H1 (cell line): ENCODE measurements at regions not wholly inside any gene's neighbourhood (a gene's known extent, or its start where the extent isn't known, plus 50 kb on each side); places are given as distances from the start of the nearest gene placed in this dataset.

Experiments used
- CTCF ChIA-PET: fragments of 300-600 bp; sonication (Branson Sonifier 250); formaldehyde crosslinking; loops from one replicate; lab custom pipeline; 2021; ENCODE audit not compliant: partially characterized antibody; lab: Charles Lee
- POLR2A ChIA-PET: fragments of 300-600 bp; sonication (Branson Sonifier 250); formaldehyde crosslinking; loops from one replicate; lab custom pipeline; 2021; ENCODE audit warnings: inconsistent platforms; ENCODE audit not compliant: partially characterized antibody; lab: Charles Lee
- DNase-seq, 2 experiments: peaks; one replicate each; pipeline versions ENCODE4 v3.0.0 to v3.0.0-alpha.2; 2010 to 2022; ENCODE audit warnings: low spot score in 2 of 2, low read depth in 1 of 2, mixed read lengths in 1 of 2
- FAIRE-seq: peaks from 2 replicates; lab custom pipeline; 2011; peaks lifted over from hg19 to GRCh38; lab: Jason Lieb, UNC
- H2AFZ ChIP-seq: 2 replicates; pipeline ENCODE4 v1.8.1; 2012; ENCODE audit warnings: low read length, inconsistent platforms
- H2AK5ac ChIP-seq: 2 replicates; pipeline ENCODE4 v1.6.1; 2013; ENCODE audit warnings: low read depth, low read length
- H2BK120ac ChIP-seq: replicated peaks from 2 replicates; pipeline ENCODE3; 2013; ENCODE audit warnings: low read depth, low read length, inconsistent platforms
- H2BK12ac ChIP-seq: 2 replicates; pipeline ENCODE4 v1.6.1; 2013; ENCODE audit warnings: low read depth, low read length
- H2BK15ac ChIP-seq: 2 replicates; pipeline ENCODE4 v1.6.1; 2013; ENCODE audit warnings: low read length
- H2BK20ac ChIP-seq: 2 replicates; pipeline ENCODE4 v1.6.1; 2013; ENCODE audit warnings: low read length
- H2BK5ac ChIP-seq: 2 replicates; pipeline ENCODE4 v1.6.1; 2013; ENCODE audit warnings: low read depth, low read length
- H3K14ac ChIP-seq: 2 replicates; pipeline ENCODE4 v1.6.1; 2013; ENCODE audit warnings: inconsistent platforms; ENCODE audit not compliant: insufficient read length
- H3K18ac ChIP-seq: 2 replicates; pipeline ENCODE4 v1.6.1; 2013; ENCODE audit warnings: low read length; ENCODE audit errors: extremely low read depth
- H3K23ac ChIP-seq: 2 replicates; pipeline ENCODE4 v1.6.1; 2013; ENCODE audit warnings: inconsistent platforms; ENCODE audit not compliant: insufficient read length
- H3K23me2 ChIP-seq: 2 replicates; pipeline ENCODE4 v1.6.1; 2013; ENCODE audit warnings: low read depth, low read length
- H3K27ac ChIP-seq: 2 replicates; pipeline ENCODE4 v1.6.1; 2011; ENCODE audit warnings: low read depth, low read length, inconsistent platforms
- H3K27me3 ChIP-seq, 4 experiments: replicated peaks in 1 of 4; 1 replicate in 1 of 4; 2 replicates in 3 of 4; pipeline versions ENCODE4 v1.6.1 to v1.8.1; 2011 to 2013; ENCODE audit warnings: low read length in 3 of 4, mild to moderate bottlenecking in 3 of 4, inconsistent platforms in 2 of 4, mixed read lengths in 2 of 4, moderate library complexity in 1 of 4; ENCODE audit not compliant: control insufficient read depth in 3 of 4, insufficient read depth in 3 of 4; ENCODE audit errors: extremely low read depth in 1 of 4
- H3K36me3 ChIP-seq, 4 experiments: 2 replicates each; pipeline versions ENCODE4 v1.6.1 to v1.8.1; 2011 to 2013; ENCODE audit warnings: mild to moderate bottlenecking in 4 of 4, low read length in 3 of 4, moderate library complexity in 2 of 4, control low read depth in 1 of 4, inconsistent platforms in 1 of 4; ENCODE audit not compliant: insufficient read depth in 4 of 4, control insufficient read depth in 2 of 4
- H3K4ac ChIP-seq: replicated peaks from 2 replicates; pipeline ENCODE3; 2013; ENCODE audit warnings: low read length, low read depth, mixed read lengths, inconsistent platforms; ENCODE audit not compliant: insufficient read length
- H3K4me1 ChIP-seq, 4 experiments: replicated peaks in 1 of 4; 1 replicate in 1 of 4; 2 replicates in 3 of 4; pipeline versions ENCODE4 v1.6.1 to v1.8.1; 2011 to 2013; ENCODE audit warnings: low read length in 3 of 4, inconsistent platforms in 2 of 4, mixed read lengths in 1 of 4; ENCODE audit not compliant: insufficient read depth in 4 of 4, control insufficient read depth in 3 of 4
- H3K4me2 ChIP-seq, 2 experiments: 2 replicates each; pipeline versions ENCODE4 v1.6.1 to v1.8.1; 2011 to 2013; ENCODE audit warnings: low read depth in 2 of 2, low read length in 2 of 2, control low read depth in 1 of 2, inconsistent platforms in 1 of 2, mild to moderate bottlenecking in 1 of 2; ENCODE audit not compliant: insufficient read depth in 1 of 2
- H3K4me3 ChIP-seq, 4 experiments: fragments of 200-600, 300-600 bp in 1 of 4; sonication (generic), shearing (Covaris generic), sonication (Bioruptor Twin) in 1 of 4; 2 replicates each; pipeline versions ENCODE4 v1.5.1 to v1.8.1; 2011 to 2016; ENCODE audit warnings: low read length in 4 of 4, low read depth in 3 of 4, control low read depth in 2 of 4, inconsistent platforms in 2 of 4, mild to moderate bottlenecking in 2 of 4, mixed read lengths in 1 of 4, moderate library complexity in 1 of 4; ENCODE audit not compliant: insufficient read depth in 2 of 4; ENCODE audit errors: extremely low read depth in 1 of 4
- H3K56ac ChIP-seq: replicated peaks from 2 replicates; pipeline ENCODE3; 2013; ENCODE audit warnings: low read depth, mild to moderate bottlenecking, mixed read lengths, low read length, inconsistent platforms; ENCODE audit not compliant: insufficient read length
- H3K79me1 ChIP-seq: 2 replicates; pipeline ENCODE4 v1.6.1; 2013; ENCODE audit warnings: low read depth, low read length, control low read depth
- H3K79me2 ChIP-seq, 2 experiments: 2 replicates each; pipeline versions ENCODE4 v1.6.1 to v1.8.1; 2012 to 2013; ENCODE audit warnings: low read length in 2 of 2, mild to moderate bottlenecking in 2 of 2, inconsistent platforms in 1 of 2; ENCODE audit not compliant: insufficient read depth in 2 of 2, control insufficient read depth in 1 of 2
- H3K9ac ChIP-seq, 4 experiments: replicated peaks in 1 of 4; 1 replicate in 1 of 4; 2 replicates in 3 of 4; pipeline versions ENCODE4 v1.6.1 to v1.8.1; 2011 to 2013; ENCODE audit warnings: low read depth in 3 of 4, low read length in 3 of 4, control low read depth in 2 of 4, mild to moderate bottlenecking in 2 of 4, moderate library complexity in 2 of 4, inconsistent platforms in 1 of 4; ENCODE audit errors: extremely low read depth in 1 of 4
- H3K9me3 ChIP-seq, 2 experiments: 2 replicates each; pipeline versions ENCODE4 v1.6.1 to v1.8.1; 2012 to 2013; ENCODE audit warnings: mild to moderate bottlenecking in 2 of 2, moderate library complexity in 2 of 2, control low read depth in 1 of 2, inconsistent platforms in 1 of 2, low read depth in 1 of 2, low read length in 1 of 2, mixed read lengths in 1 of 2; ENCODE audit not compliant: insufficient read depth in 2 of 2
- H4K20me1 ChIP-seq, 2 experiments: replicated peaks in 1 of 2; 2 replicates each; pipeline versions ENCODE3 to v1.8.1; 2011 to 2013; ENCODE audit warnings: inconsistent platforms in 2 of 2, low read length in 2 of 2, mild to moderate bottlenecking in 1 of 2; ENCODE audit not compliant: insufficient read depth in 2 of 2, control insufficient read depth in 1 of 2
- H4K5ac ChIP-seq: 2 replicates; pipeline ENCODE4 v1.6.1; 2013; ENCODE audit warnings: low read length, low read depth, mixed read lengths, inconsistent platforms; ENCODE audit not compliant: insufficient read length
- H4K8ac ChIP-seq: 2 replicates; pipeline ENCODE4 v1.8.0; 2013; ENCODE audit warnings: mild to moderate bottlenecking, moderate library complexity, low read length, inconsistent platforms; ENCODE audit not compliant: insufficient read depth; ENCODE audit errors: extremely low read depth
- H4K91ac ChIP-seq: replicated peaks from 2 replicates; pipeline ENCODE3; 2013; ENCODE audit warnings: low read length, mixed read lengths, inconsistent platforms; ENCODE audit not compliant: insufficient read length
- BCL11A ChIP-seq, 2 experiments: IDR thresholded peaks; one replicate each; pipeline ENCODE4 v1.6.1; 2011; ENCODE audit warnings: low read depth in 2 of 2, low read length in 2 of 2, mild to moderate bottlenecking in 2 of 2
- EP300 ChIP-seq, 2 experiments: IDR thresholded peaks; 1 replicate in 1 of 2; 2 replicates in 1 of 2; pipeline ENCODE4 v1.6.1; 2011 to 2012; ENCODE audit warnings: low read depth in 2 of 2, low read length in 2 of 2, mild to moderate bottlenecking in 2 of 2, borderline replicate concordance in 1 of 2, inconsistent platforms in 1 of 2, moderate library complexity in 1 of 2
- GABPA ChIP-seq: IDR thresholded peaks from 2 replicates; pipeline ENCODE4 v1.6.1; 2011; ENCODE audit warnings: mild to moderate bottlenecking, low read length, moderate library complexity, borderline replicate concordance; ENCODE audit not compliant: insufficient read depth
- KDM4A ChIP-seq: IDR thresholded peaks from one replicate; pipeline ENCODE4 v1.7.1; 2012; ENCODE audit warnings: low read depth, mild to moderate bottlenecking, moderate library complexity, low read length, inconsistent platforms; ENCODE audit not compliant: severe bottlenecking
- MAX ChIP-seq: IDR thresholded peaks from 2 replicates; pipeline ENCODE4 v1.6.1; 2012; ENCODE audit warnings: inconsistent platforms
- RBBP5 ChIP-seq: IDR thresholded peaks from 2 replicates; pipeline ENCODE4 v1.7.1; 2012; ENCODE audit warnings: low read depth, mild to moderate bottlenecking, inconsistent platforms, low read length, moderate library complexity, borderline replicate concordance
- SP4 ChIP-seq: IDR thresholded peaks from 2 replicates; pipeline ENCODE4 v1.6.1; 2012; ENCODE audit warnings: low read length, inconsistent platforms
- SUZ12 ChIP-seq: fragments of 200-600 bp; sonication (generic); IDR thresholded peaks from 2 replicates; pipeline ENCODE4 v1.6.1; 2012; ENCODE audit warnings: mild to moderate bottlenecking, inconsistent platforms, low read length, moderate library complexity, mixed read lengths
- TAF1 ChIP-seq: IDR thresholded peaks from 2 replicates; pipeline ENCODE4 v1.6.1; 2011; ENCODE audit warnings: mild to moderate bottlenecking, low read depth, low read length
- WGBS, 2 experiments: shearing (Covaris generic) in 1 of 2; methylation state at CpG; one replicate each; pipeline versions ENCODE4 v1.1.6 to v1.1.7; 2013 to 2015; ENCODE audit warnings: low lambda C conversion rate in 2 of 2, mixed read lengths in 2 of 2, inconsistent platforms in 1 of 2, low coverage in 1 of 2, missing lambda C conversion rate in 1 of 2; ENCODE audit not compliant: insufficient replicate concordance in 2 of 2, insufficient coverage in 1 of 2, insufficient read length in 1 of 2; ENCODE audit errors: extremely low coverage in 1 of 2, missing lambda C conversion rate in 1 of 2; 5-methylcytosine and 5-hydroxymethylcytosine counted together

GRCh38 chr10:8295311-8295710, 240.8 kb downstream of the GATA3 start:
- Histone ChIP-seq H3K36me3 (no peaks in the 10 kb centered on the region), H3K4me3 (no peak overlapping the region), H3K4me1 (peaks cover 0 to 3% (median 0%) of the 10 kb centered on the region in 4 experiments; a peak in 3 of 7 replicates), H3K9ac (no peak overlapping the region), H2BK20ac (no peak overlapping the region; the same call in 1 of the 2 replicates), H2BK12ac (0 out of 2 replicates have a peak overlapping the region, but pooled peaks have one; percentile 30), H4K5ac (no peak overlapping the region), H3K18ac (no peak overlapping the region), H4K20me1 (no peaks in the 10 kb centered on the region), H3K79me2 (no peaks in the 10 kb centered on the region), H2BK120ac (no peak overlapping the region), H3K4me2 (no peak overlapping the region; a peak in 1 of 4 replicates), H3K14ac (no peak overlapping the region), H3K56ac (no peak overlapping the region), H3K27ac (no peak overlapping the region), H3K27me3 (peaks cover 0 to 9% (median 5%) of the 10 kb centered on the region in 4 experiments; a peak in 5 of 7 replicates), H2AFZ (no peak overlapping the region), H3K79me1 (no peaks in the 10 kb centered on the region), H2BK15ac (0 out of 2 replicates have a peak overlapping the region, but pooled peaks have one; percentile 62), H4K8ac (no peak overlapping the region), H4K91ac (peak overlapping the region; percentile 0), H2BK5ac (no peak overlapping the region), H3K4ac (no peak overlapping the region), H3K23ac (no peak overlapping the region), H2AK5ac (no peak overlapping the region; the same call in 1 of the 2 replicates), H3K9me3 (no peaks in the 10 kb centered on the region), H3K23me2 (peaks cover 3% of the 10 kb centered on the region; the same call in 1 of the 2 replicates)
- WGBS, 2 experiments = 80% methylated on average over 1 of the region's 1 CpG; no CpG with 5 or more reads in 1 of the 2 experiments
- POLR2A ChIA-PET = no interaction called here
- FAIRE-seq (no peak), DNase-seq (no peak)
- TF ChIP-seq RBBP5 = no peak
- no peak for TF ChIP-seq KDM4A
- TF ChIP-seq EP300 (IDR thresholded peaks at IDR 0.05; ENCODE audit: borderline replicate concordance in 1 of 2, low read depth in 2 of 2, low read length in 2 of 2) = no peak
- TF ChIP-seq GABPA = no peak
- TF ChIP-seq TAF1 = no peak
- TF ChIP-seq MAX = no peak
- TF ChIP-seq SUZ12 = no peak
- TF ChIP-seq SP4 = no peak
- no peak for TF ChIP-seq BCL11A (IDR thresholded peaks at IDR 0.05; ENCODE audit: low read depth in 2 of 2, low read length in 2 of 2)
- CTCF ChIA-PET = no interaction called here
